Activated T-cell treated with anti-CD3 and anti-CD28 coated beads for 4 hours (primary cell): ENCODE measurements at regions not wholly inside any gene's neighbourhood (a gene's known extent, or its start where the extent isn't known, plus 50 kb on each side); places are given as distances from the start of the nearest gene placed in this dataset.
"Not testable (repeated sequence)": the region's sequence is repeated elsewhere in the genome, so short reads cannot be mapped to it uniquely, and the experiment has no call there.

Experiments
- DNase-seq: peaks from one replicate; pipeline ENCODE4 v3.0.0-alpha.2; 2020

DNA sequence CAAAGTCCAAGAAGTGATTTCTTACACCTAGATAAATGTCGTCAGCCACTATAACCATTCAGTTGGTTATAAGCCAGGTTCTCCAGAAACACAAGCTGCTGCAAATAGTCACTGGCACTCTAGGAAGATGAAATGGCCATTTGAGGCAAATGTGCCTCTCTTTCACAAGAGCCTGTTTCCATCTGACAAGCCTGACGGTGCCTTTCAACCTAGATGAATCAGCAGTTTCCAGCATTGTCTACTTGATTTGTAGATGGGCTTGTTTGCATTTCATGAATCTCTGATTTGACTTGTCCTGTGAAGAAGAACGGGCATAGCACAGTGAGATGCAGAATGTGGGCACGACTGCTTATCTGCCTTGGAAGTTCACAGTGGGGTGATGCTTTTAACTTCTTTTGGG lies 327.2 kb downstream of the LMO7 start:
- DNase-seq, result no peak

- DNase-seq, result no peak
Observed at GRCh38 chr13:75961911-75962310, 325.8 kb downstream of the LMO7 start.

GRCh38 chr13:75960538-75960994 lies 324.4 kb downstream of the LMO7 start:
- DNase-seq, result no peak

GRCh38 chr13:75959861-75960481 lies 323.8 kb downstream of the LMO7 start:
- DNase-seq, result no peak

DNA sequence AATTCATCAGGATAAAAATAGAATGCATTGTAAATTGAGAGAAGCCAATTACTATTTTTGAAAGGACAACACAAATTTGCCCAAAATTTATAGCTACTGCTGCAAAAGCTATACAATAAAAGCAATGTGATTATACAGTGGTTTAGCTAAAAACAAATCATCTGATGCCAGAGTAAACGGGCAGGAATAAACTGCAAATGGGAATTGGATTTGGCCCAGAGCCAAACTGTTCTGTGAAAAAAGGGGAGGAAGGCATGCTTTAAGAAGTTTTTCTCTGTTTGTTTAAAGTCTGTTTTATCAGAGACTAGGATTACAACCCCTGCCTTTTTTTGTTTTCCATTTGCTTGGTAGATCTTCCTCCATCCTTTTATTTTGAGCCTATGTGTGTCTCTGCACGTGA lies 317.5 kb downstream of the LMO7 start:
- DNase-seq, result not testable (repeated sequence)

DNA sequence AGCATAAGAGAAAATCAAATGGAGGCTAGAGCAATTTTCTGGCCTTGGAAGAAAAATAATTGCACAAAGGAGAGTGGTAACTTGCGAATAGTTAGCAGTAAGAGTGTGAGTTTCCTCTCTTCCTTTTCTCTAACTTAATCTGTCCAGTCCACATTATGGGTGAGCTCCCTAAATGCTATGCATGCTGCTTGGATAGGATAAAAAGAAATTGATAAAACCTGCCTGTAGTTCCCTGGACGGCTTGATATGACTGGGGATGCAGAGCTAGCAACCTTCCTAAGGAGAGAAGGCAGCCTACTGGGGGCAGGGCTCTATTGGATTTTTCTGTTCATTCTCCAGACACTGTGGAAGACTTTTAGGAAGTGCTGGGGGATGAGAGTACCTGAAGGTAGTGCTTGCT lies 311.3 kb downstream of the LMO7 start:
- DNase-seq, result no peak

DNA sequence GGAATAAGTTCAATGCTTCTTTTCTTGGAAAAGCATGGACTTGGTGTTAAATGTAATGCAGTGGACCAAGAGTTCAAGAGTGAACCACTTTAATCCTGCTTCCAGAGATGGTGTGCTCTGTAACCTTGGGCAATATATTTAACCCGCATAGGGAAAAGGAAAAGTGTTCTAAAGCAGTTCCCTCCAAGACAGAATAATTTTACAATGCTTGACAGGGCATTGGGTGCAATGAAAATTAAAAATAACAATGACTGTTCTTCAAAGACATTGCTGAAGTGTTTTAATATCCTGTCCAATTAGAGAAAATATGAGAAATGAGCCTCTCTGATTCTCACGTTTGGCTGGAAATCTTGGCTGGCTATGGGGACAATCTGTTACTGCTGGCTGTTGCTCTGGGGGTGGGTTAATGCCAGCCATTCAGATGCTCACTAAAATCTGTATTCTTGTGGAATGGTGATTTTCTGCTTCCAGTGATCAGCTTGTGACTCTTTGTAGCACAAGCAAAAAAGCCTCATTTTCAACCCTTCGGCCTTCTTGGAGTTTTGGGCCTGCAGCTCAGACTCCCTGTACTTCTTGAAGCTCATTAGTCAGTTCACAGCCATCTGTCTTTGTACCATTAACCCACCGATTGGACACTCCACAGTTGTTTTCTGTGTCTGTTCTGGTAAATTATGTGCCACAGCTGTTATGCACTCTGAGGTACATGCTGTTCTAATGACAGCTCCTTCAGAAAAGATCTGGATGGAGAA lies 310.6 kb downstream of the LMO7 start:
- no peak for DNase-seq

GRCh38 chr13:75945841-75946482 lies 309.8 kb downstream of the LMO7 start:
- DNase-seq, result no peak

DNA sequence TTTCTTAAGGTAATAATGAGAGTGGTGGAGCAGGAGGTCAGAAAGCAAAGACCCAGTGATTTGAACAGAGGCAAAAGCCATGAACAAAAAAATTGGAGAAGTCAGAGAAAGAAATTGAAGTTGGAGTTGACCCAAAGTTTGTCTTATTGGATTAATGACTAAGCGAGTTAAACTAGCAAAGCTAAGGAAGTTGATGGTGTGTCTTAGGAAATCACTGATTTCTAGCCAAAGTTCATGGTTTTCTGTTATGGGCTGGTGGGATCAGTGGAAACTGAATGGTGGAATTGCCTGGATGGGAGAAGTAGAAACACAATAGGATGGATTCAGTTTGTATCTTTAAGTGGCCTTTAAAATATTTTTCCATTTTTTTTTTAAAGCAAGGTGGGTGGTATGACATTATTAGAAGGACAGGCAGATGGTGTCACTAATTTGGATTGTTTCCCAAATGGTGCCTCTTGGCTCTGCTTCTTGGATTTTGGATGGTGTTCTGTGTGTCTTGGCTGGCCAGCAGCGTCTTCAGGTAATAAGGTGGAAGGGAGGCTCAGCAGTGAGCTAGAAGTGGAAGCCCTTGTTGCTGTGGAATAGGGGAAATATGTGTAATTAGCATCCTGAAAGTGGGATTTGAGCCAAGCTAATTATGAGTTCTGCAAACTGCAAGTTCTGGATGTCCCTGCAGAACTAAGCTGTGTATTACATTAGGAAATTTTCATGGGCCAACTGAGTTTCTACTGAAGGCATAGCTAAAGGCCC lies 302.9 kb downstream of the LMO7 start:
- no peak for DNase-seq

DNA sequence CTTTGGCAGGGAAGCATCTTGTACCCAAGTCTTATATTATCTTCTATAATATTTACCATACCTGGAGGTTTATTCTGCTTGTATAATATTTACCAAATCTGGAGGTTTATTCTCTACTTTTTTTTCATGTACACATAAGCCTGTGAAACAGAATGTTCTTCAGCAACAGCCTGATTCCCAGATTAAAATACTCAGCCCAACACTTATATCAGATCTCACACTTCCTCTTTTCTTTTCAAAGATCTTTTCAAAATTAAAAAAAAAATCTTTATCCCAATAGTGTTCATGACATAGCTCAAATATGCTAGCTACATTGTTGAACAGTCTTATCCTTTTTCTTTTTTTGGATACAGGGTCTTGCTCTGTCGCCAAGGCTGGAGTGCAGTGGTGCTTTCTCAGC lies 300.7 kb downstream of the LMO7 start:
- no peak for DNase-seq

DNA sequence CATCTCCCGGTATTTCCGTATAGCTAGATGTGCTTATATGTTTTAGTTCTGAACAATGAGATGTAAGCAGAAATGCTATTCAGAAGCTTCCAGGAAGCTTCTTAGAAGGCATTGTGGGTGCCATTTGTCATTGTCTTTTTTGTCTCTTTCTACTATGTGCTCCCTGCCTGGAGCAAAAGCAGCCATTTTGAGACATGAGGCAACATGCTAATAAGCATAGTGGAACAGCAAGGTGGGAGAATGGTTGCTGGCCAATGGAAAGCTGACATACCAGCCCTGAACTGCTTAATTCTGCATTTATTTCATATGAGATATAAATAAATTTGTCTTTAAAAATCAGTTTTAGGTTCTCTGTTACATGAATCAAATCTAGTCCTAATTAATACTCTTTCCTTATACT lies 299.7 kb downstream of the LMO7 start:
- DNase-seq, result no peak

DNA sequence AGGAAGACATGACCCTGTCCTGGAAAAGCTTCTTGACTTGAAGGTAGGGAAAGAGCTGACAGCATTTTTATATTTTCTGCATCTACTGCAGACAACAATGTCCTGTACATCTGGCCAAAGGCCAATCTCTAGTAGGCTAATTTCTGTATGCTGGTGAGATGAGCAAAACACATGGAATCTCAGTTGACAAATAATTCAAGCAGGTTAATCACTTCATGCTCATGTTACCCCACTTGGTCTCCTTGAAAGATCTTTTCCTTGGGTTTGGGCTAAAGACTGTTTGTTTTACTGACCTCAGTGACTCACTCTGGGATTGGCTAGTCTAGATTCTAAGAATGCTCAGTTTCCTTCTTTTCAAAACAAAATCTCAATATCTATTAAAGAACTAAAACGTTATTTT lies 298.8 kb downstream of the LMO7 start:
- no peak for DNase-seq

GRCh38 chr13:75932636-75933035 lies 296.5 kb downstream of the LMO7 start:
- DNase-seq, result no peak

DNA sequence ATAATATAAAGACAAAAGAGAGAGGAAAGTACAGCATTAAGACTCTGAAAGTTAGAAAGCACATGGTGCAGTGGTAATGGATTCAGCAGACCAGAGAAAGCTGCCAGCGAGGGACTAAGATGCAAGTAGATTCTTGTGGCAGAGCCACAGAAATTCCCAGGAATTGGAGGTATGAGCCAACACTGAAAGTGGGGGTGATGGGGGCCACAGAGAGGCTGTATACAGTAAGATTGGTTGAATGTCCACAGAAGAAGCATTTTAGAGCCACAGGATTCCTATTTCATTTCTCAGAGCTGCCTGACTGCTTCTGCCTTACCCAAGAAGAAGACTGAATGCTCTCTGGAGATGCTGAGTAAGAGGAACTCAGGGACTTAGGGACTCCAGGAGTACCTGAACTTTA lies 295.0 kb downstream of the LMO7 start:
- DNase-seq, result no peak

- no peak for DNase-seq
Observed at GRCh38 chr13:75929076-75929475, 292.9 kb downstream of the LMO7 start.

DNA sequence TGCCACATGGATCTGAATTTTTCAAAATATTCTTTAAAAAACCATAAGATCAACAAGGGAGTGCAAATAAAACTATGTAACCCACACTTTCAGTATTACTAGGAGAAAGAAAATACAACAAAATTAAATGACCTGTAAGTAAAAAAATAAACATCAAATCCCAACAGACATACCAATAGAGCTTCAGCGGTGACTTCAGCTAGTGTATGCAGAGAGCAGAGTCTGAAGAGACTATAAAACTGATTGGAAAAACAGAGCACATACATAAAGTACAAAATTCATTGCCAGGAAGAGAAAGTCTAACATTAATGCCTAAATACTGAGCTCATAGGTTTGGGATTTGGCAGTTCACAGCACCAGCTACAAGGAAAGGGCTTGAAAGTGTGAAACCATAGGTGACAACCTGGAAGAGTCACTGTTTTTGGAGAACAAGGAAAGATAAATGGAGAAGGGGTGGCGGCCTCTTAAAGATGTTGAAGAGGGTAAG lies 291.1 kb downstream of the LMO7 start:
- no peak for DNase-seq

DNA sequence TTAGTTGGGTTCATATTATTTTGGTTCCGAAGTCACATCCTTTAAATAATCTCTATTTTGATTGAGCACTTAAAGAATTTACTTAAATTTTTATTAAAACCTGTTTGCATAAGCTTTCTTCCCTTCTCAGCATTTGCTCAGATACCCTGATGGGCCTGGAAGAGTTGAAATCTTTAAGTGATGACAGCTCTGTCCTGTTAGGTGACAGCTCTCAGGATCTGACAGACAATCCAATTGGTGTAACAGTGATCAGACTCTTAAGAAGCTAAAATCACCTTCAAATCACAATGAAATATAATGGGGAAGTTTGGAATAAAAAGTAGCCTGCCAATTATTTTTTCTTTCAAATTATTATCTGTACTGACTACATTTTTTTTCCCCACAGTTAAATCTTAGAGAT lies 284.4 kb downstream of the LMO7 start:
- DNase-seq, result no peak

DNA sequence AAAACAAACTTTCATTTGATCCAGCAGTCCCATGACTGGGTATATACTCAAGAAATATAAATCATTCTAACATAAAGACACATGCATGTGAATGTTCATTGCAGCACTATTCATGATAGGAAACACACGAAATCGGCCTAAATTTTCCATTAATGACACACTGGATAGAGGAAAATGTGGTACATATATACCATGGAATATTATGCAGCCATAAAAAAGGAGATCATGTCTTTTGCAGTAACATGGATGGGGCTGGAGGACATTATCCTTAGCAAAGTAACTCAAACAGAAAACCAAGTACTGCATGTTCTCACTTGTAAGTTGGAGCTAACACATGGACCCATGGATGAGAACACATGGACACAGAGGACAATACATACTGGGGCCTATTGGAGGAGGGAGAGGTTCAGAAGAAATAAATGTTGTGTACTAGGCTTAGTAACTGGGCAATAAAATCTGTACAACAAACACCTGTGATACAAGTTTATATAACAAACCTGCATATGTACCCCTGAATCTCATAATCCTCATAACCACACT lies 283.6 kb downstream of the LMO7 start:
- no peak for DNase-seq

GRCh38 chr13:75915066-75915465 lies 278.9 kb downstream of the LMO7 start:
- DNase-seq, result no peak

DNA sequence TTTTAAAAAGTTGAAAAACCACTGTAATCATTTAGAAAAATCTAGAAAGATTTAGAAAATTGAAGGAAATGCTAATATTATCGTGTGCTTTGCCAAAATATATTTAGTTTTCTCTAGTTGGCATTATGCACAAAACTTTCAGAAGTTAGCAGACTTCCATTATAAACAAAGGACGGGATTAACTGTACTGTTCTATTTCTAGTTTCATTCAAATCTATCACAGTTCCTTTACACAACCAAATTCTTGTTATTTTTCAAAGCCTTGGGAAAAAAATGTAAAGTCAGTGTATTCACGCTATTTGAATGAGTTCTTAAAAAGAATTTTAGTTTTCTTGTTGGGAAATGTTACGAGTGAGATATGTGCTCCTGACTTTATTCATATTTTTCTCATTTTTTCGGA lies 277.8 kb downstream of the LMO7 start:
- no peak for DNase-seq

- DNase-seq, result no peak
Observed at GRCh38 chr13:75910591-75910990, 274.5 kb downstream of the LMO7 start.
